ENCODE measurements at regions not wholly inside any gene's neighbourhood (a gene's known extent, or its start where the extent isn't known, plus 50 kb on each side); places are given as distances from the start of the nearest gene placed in this dataset.

DNA sequence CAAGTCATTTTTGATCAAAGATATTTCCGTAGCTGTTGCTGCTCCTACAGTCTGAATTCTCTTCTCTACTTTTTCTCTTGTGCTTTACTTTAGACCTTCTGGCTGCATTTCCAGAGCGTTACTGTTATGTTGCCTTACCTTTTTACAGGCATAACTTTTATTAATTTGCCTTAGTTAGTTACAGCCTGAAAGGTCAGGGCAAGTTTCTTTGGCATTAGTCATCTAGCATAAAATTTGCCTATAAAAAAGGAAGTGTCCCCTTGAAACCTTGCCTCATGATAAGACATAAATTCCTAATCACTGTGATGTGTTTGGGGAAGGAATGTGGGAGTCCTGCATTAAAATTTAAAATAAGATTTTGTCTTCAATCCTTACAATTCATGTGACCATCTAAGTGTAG is 618.5 kb downstream of the NR2F2 start:
- TF ChIP-seq, protein P1, sequence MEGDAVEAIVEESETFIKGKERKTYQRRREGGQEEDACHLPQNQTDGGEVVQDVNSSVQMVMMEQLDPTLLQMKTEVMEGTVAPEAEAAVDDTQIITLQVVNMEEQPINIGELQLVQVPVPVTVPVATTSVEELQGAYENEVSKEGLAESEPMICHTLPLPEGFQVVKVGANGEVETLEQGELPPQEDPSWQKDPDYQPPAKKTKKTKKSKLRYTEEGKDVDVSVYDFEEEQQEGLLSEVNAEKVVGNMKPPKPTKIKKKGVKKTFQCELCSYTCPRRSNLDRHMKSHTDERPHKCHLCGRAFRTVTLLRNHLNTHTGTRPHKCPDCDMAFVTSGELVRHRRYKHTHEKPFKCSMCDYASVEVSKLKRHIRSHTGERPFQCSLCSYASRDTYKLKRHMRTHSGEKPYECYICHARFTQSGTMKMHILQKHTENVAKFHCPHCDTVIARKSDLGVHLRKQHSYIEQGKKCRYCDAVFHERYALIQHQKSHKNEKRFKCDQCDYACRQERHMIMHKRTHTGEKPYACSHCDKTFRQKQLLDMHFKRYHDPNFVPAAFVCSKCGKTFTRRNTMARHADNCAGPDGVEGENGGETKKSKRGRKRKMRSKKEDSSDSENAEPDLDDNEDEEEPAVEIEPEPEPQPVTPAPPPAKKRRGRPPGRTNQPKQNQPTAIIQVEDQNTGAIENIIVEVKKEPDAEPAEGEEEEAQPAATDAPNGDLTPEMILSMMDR (IDR thresholded peaks at IDR 0.05; ENCODE audit: extremely low read depth in 1 of 2, insufficient read depth in 1 of 2, low read depth in 1 of 2, low read length in 2 of 2): no peak
- no peak for TF ChIP-seq POLR2AphosphoS5 (IDR thresholded peaks at IDR 0.05; ENCODE audit: insufficient read depth, low read depth, low read length)
- no peak for TF ChIP-seq POLR2A (IDR thresholded peaks at IDR 0.05; ENCODE audit: low read depth, low read length)
- no peak for TF ChIP-seq FOS (IDR thresholded peaks at IDR 0.05; ENCODE audit: borderline replicate concordance, insufficient read depth, low read length)
- no peak for TF ChIP-seq MAX (IDR thresholded peaks at IDR 0.05; ENCODE audit: insufficient read depth, insufficient read length)

All from endothelial cell of umbilical vein (primary cell).